Liver (tissue), 8 donors: ENCODE measurements at regions not wholly inside any gene's neighbourhood (a gene's known extent, or its start where the extent isn't known, plus 50 kb on each side); places are given as distances from the start of the nearest gene placed in this dataset.

ENCODE experiments used
- DNase-seq: peaks from one replicate; pipeline ENCODE4 v3.0.0-alpha.2; 2017; ENCODE audit warnings: low spot score
- H3K27ac ChIP-seq, 2 donors: one replicate each; pipeline ENCODE4 v1.7.0; 2013; ENCODE audit warnings: inconsistent platforms in 2 of 2, low read length in 2 of 2, control low read depth in 1 of 2, low read depth in 1 of 2, mild to moderate bottlenecking in 1 of 2
- H3K27me3 ChIP-seq, 4 donors: one replicate each; pipeline versions ENCODE4 v1.6.1 to v1.7.0; 2013; ENCODE audit warnings: low read length in 3 of 4, inconsistent platforms in 1 of 4, mild to moderate bottlenecking in 1 of 4, moderate library complexity in 1 of 4; ENCODE audit not compliant: control insufficient read depth in 4 of 4, insufficient read depth in 4 of 4
- H3K36me3 ChIP-seq, 4 donors: one replicate each; pipeline versions ENCODE4 v1.6.1 to v1.7.0; 2013; ENCODE audit warnings: low read length in 3 of 4, mild to moderate bottlenecking in 3 of 4, low read depth in 1 of 4, moderate library complexity in 1 of 4; ENCODE audit not compliant: control insufficient read depth in 4 of 4, insufficient read depth in 3 of 4
- H3K4me1 ChIP-seq, 4 donors: one replicate each; pipeline versions ENCODE4 v1.6.1 to v1.7.0; 2013; ENCODE audit warnings: low read length in 3 of 4, mild to moderate bottlenecking in 3 of 4, moderate library complexity in 1 of 4; ENCODE audit not compliant: control insufficient read depth in 4 of 4, insufficient read depth in 4 of 4
- H3K4me3 ChIP-seq, 3 donors: one replicate each; pipeline versions ENCODE4 v1.6.1 to v1.7.0; 2013; ENCODE audit warnings: low read length in 3 of 3, control low read depth in 1 of 3, low read depth in 1 of 3, mild to moderate bottlenecking in 1 of 3
- H3K9ac ChIP-seq, 2 donors: one replicate each; pipeline ENCODE4 v1.7.0; 2013; ENCODE audit warnings: low read length in 2 of 2, mild to moderate bottlenecking in 2 of 2, moderate library complexity in 2 of 2, control low read depth in 1 of 2, low read depth in 1 of 2
- H3K9me3 ChIP-seq, 4 donors: one replicate each; pipeline versions ENCODE4 v1.6.1 to v1.7.0; 2013; ENCODE audit warnings: low read length in 3 of 4; ENCODE audit not compliant: control insufficient read depth in 4 of 4
- EGR1 ChIP-seq, 2 donors: IDR thresholded peaks; 2 replicates each; pipeline ENCODE4 v1.6.1; 2016 to 2018; ENCODE audit warnings: antibody characterized with exemption in 2 of 2, low read depth in 2 of 2
- FOXA1 ChIP-seq: IDR thresholded peaks from 2 replicates; pipeline ENCODE4 v1.6.1; 2016; ENCODE audit warnings: antibody characterized with exemption
- FOXA2 ChIP-seq: IDR thresholded peaks from 2 replicates; pipeline ENCODE4 v1.6.1; 2016; ENCODE audit warnings: antibody characterized with exemption
- GABPA ChIP-seq, 2 donors: IDR thresholded peaks in 1 of 2; conservative IDR thresholded peaks in 1 of 2; 2 replicates each; pipeline ENCODE4 v1.6.1; 2016; ENCODE audit warnings: antibody characterized with exemption in 2 of 2, mild to moderate bottlenecking in 1 of 2, moderate library complexity in 1 of 2
- HNF4A ChIP-seq, 2 donors: conservative IDR thresholded peaks; 2 replicates each; pipeline ENCODE4 v1.6.1; 2016; ENCODE audit warnings: antibody characterized with exemption in 2 of 2, mild to moderate bottlenecking in 2 of 2
- HNF4G ChIP-seq: IDR thresholded peaks from 2 replicates; pipeline ENCODE4 v1.6.1; 2016; ENCODE audit warnings: antibody characterized with exemption
- NR2F2 ChIP-seq: IDR thresholded peaks from 2 replicates; pipeline ENCODE4 v1.6.1; 2016; ENCODE audit warnings: antibody characterized with exemption
- RAD21 ChIP-seq, 2 donors: IDR thresholded peaks; 2 replicates each; pipeline ENCODE4 v1.6.1; 2016; ENCODE audit warnings: antibody characterized with exemption in 2 of 2, mild to moderate bottlenecking in 2 of 2
- SP1 ChIP-seq: IDR thresholded peaks from 2 replicates; pipeline ENCODE4 v1.6.1; 2018; ENCODE audit warnings: antibody characterized with exemption, mild to moderate bottlenecking
- TAF1 ChIP-seq: conservative IDR thresholded peaks from 2 replicates; pipeline ENCODE4 v1.6.1; 2016; ENCODE audit warnings: antibody characterized with exemption, mild to moderate bottlenecking
- YY1 ChIP-seq: IDR thresholded peaks from 2 replicates; pipeline ENCODE4 v1.6.1; 2016; ENCODE audit warnings: antibody characterized with exemption, mild to moderate bottlenecking
- WGBS: extraction: QIAGEN DNeasy Blood & Tissue Kit; methylation state at CpG from one replicate; pipeline ENCODE4 v1.1.7; 2013; 5-methylcytosine and 5-hydroxymethylcytosine counted together
- TF ChIP-seq, protein P1 (sequence below): fragments of 150-350 bp; IDR thresholded peaks from 2 replicates; pipeline ENCODE4 v1.5.1; 2017; ENCODE audit warnings: improper control_type of control experiment, low read depth, low read length; ENCODE audit not compliant: missing input control
- TF ChIP-seq, protein P2 (sequence below): IDR thresholded peaks from 2 replicates; pipeline ENCODE4 v1.6.1; 2016; ENCODE audit warnings: antibody characterized with exemption
- TF ChIP-seq, protein P3 (sequence below): IDR thresholded peaks from 2 replicates; pipeline ENCODE4 v1.6.1; 2016; ENCODE audit warnings: antibody characterized with exemption, mild to moderate bottlenecking
- TF ChIP-seq, protein P4 (sequence below): IDR thresholded peaks from 2 replicates; pipeline ENCODE4 v1.6.1; 2016; ENCODE audit warnings: antibody characterized with exemption
- TF ChIP-seq, protein P5 (sequence below): IDR thresholded peaks from 2 replicates; pipeline ENCODE4 v1.6.1; 2016; ENCODE audit warnings: antibody characterized with exemption
- donor health status: healthy.
- donor health status: healthy.
- donor health status: healthy.
- donor health status: healthy.
- donor health status: healthy.

DNA sequence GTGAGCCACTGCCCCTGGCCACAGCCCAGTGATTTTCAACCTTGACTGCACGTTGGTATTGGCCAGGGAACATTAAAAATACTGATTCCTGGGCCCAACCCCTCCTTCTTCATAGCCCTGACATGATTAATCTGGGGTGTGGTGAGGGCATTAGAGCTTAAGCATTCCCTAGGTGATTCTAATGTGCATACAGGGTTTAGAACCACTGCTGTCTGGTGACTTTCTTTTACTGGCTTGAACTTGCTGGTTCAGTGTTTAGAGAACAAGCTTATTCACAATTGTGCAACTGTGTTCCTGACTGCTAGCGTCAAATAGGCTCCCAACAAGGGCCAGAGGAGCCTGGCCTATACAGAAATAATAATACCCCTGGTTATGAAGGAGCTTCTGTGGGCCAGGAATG, 488.8 kb upstream of the CCDC196 start:
- no peaks in the 10 kb centered on the region for H3K36me3 ChIP-seq
- H3K9me3 ChIP-seq = peaks cover 0 to 20% (median 3%) of the 10 kb centered on the region in 4 donors
- DNase-seq = no peak
- H3K4me3 ChIP-seq = no peak overlapping the region
- no peak overlapping the region for H3K27ac ChIP-seq
- TF ChIP-seq, protein P1, sequence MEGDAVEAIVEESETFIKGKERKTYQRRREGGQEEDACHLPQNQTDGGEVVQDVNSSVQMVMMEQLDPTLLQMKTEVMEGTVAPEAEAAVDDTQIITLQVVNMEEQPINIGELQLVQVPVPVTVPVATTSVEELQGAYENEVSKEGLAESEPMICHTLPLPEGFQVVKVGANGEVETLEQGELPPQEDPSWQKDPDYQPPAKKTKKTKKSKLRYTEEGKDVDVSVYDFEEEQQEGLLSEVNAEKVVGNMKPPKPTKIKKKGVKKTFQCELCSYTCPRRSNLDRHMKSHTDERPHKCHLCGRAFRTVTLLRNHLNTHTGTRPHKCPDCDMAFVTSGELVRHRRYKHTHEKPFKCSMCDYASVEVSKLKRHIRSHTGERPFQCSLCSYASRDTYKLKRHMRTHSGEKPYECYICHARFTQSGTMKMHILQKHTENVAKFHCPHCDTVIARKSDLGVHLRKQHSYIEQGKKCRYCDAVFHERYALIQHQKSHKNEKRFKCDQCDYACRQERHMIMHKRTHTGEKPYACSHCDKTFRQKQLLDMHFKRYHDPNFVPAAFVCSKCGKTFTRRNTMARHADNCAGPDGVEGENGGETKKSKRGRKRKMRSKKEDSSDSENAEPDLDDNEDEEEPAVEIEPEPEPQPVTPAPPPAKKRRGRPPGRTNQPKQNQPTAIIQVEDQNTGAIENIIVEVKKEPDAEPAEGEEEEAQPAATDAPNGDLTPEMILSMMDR = no peak
- no peak for TF ChIP-seq TAF1
- TF ChIP-seq, protein P2, sequence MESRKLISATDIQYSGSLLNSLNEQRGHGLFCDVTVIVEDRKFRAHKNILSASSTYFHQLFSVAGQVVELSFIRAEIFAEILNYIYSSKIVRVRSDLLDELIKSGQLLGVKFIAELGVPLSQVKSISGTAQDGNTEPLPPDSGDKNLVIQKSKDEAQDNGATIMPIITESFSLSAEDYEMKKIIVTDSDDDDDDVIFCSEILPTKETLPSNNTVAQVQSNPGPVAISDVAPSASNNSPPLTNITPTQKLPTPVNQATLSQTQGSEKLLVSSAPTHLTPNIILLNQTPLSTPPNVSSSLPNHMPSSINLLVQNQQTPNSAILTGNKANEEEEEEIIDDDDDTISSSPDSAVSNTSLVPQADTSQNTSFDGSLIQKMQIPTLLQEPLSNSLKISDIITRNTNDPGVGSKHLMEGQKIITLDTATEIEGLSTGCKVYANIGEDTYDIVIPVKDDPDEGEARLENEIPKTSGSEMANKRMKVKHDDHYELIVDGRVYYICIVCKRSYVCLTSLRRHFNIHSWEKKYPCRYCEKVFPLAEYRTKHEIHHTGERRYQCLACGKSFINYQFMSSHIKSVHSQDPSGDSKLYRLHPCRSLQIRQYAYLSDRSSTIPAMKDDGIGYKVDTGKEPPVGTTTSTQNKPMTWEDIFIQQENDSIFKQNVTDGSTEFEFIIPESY = no peak
- no peak for TF ChIP-seq SP1
- no peak for TF ChIP-seq FOXA2
- TF ChIP-seq YY1 = no peak
- no peak for TF ChIP-seq FOXA1
- TF ChIP-seq, protein P3, sequence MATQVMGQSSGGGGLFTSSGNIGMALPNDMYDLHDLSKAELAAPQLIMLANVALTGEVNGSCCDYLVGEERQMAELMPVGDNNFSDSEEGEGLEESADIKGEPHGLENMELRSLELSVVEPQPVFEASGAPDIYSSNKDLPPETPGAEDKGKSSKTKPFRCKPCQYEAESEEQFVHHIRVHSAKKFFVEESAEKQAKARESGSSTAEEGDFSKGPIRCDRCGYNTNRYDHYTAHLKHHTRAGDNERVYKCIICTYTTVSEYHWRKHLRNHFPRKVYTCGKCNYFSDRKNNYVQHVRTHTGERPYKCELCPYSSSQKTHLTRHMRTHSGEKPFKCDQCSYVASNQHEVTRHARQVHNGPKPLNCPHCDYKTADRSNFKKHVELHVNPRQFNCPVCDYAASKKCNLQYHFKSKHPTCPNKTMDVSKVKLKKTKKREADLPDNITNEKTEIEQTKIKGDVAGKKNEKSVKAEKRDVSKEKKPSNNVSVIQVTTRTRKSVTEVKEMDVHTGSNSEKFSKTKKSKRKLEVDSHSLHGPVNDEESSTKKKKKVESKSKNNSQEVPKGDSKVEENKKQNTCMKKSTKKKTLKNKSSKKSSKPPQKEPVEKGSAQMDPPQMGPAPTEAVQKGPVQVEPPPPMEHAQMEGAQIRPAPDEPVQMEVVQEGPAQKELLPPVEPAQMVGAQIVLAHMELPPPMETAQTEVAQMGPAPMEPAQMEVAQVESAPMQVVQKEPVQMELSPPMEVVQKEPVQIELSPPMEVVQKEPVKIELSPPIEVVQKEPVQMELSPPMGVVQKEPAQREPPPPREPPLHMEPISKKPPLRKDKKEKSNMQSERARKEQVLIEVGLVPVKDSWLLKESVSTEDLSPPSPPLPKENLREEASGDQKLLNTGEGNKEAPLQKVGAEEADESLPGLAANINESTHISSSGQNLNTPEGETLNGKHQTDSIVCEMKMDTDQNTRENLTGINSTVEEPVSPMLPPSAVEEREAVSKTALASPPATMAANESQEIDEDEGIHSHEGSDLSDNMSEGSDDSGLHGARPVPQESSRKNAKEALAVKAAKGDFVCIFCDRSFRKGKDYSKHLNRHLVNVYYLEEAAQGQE = no peak
- TF ChIP-seq HNF4G = no peak
- no peaks in the 10 kb centered on the region for H3K27me3 ChIP-seq
- WGBS = 77% methylated on average over 2 of the region's 2 CpGs
- H3K9ac ChIP-seq = no peak overlapping the region
- no peaks in the 10 kb centered on the region for H3K4me1 ChIP-seq

DNA sequence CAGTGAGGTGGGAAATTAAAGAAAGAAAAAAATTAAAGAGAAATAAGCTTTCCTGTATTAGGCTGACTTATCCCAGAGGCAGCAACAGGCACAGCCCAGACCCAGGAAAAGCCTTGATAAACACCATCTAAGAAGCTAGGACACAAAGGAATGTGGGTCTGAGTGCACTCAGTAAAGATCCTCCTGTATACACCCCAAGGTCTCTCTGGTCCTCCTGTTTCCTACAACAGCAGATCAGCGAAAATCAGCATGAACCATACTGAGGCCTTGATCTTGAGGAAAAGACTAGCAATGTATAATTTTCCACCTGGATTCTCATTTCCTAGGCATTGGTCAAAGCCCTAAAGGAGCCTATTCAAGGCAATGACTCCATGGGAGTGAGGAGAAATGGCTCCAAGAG, 486.3 kb upstream of the CCDC196 start:
- Histone ChIP-seq H3K27me3 (no peaks in the 10 kb centered on the region), H3K9ac (no peak overlapping the region), H3K9me3 (peaks cover 0 to 20% (median 5%) of the 10 kb centered on the region in 4 donors), H3K36me3 (no peaks in the 10 kb centered on the region), H3K4me3 (no peak overlapping the region), H3K27ac (no peak overlapping the region), H3K4me1 (no peaks in the 10 kb centered on the region)
- WGBS = 74% methylated on average over 1 of the region's 1 CpG
- no peak for DNase-seq
- TF ChIP-seq, protein P4, sequence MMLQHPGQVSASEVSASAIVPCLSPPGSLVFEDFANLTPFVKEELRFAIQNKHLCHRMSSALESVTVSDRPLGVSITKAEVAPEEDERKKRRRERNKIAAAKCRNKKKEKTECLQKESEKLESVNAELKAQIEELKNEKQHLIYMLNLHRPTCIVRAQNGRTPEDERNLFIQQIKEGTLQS = no peak
- no peak for TF ChIP-seq HNF4A (conservative IDR thresholded peaks at IDR 0.05)
- TF ChIP-seq, protein P5, sequence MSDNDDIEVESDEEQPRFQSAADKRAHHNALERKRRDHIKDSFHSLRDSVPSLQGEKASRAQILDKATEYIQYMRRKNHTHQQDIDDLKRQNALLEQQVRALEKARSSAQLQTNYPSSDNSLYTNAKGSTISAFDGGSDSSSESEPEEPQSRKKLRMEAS = no peak
- TF ChIP-seq FOXA1 = no peak
- no peak for TF ChIP-seq GABPA (IDR thresholded peaks at IDR 0.05 in 1 of 2, conservative IDR thresholded peaks at IDR 0.05 in 1 of 2)
- no peak for TF ChIP-seq SP1
- TF ChIP-seq, protein P2 = no peak
- TF ChIP-seq FOXA2 = no peak
- TF ChIP-seq, protein P3 = no peak
- no peak for TF ChIP-seq YY1
- no peak for TF ChIP-seq NR2F2
- TF ChIP-seq EGR1 (IDR thresholded peaks at IDR 0.05; ENCODE audit: low read depth in 2 of 2) = no peak
- no peak for TF ChIP-seq RAD21 (IDR thresholded peaks at IDR 0.05)
- no peak for TF ChIP-seq TAF1
